ENCODE measurements at regions not wholly inside any gene's neighbourhood (a gene's known extent, or its start where the extent isn't known, plus 50 kb on each side); places are given as distances from the start of the nearest gene placed in this dataset.

DNA sequence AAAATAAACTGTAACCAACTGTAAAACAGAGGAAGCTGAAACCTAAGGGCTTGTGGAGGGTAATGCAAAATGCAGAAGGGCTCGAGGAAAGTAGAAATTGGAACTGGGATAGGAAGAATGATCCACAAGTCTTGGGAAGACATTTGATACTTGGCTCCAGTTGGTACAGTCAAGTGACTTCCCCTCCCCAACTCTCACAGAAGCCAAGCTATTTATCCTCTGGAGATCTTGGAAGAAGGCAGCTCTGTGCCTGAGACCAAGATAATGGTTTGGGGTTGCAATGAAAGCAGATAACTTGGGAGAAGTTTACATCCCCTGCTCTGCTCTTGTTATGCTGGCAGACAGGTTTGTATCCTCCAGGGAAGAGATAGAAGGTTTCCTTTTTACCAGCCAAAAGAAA is 198.9 kb upstream of the ZC3H12C start (continued):
- TF ChIP-seq, protein P1, sequence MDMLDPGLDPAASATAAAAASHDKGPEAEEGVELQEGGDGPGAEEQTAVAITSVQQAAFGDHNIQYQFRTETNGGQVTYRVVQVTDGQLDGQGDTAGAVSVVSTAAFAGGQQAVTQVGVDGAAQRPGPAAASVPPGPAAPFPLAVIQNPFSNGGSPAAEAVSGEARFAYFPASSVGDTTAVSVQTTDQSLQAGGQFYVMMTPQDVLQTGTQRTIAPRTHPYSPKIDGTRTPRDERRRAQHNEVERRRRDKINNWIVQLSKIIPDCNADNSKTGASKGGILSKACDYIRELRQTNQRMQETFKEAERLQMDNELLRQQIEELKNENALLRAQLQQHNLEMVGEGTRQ (IDR thresholded peaks at IDR 0.05; ENCODE audit: borderline replicate concordance, low read depth, low read length) = no peak
- no peak for TF ChIP-seq MTA3 (IDR thresholded peaks at IDR 0.05; ENCODE audit: borderline replicate concordance, low read length)
- no peak for TF ChIP-seq KDM1A (IDR thresholded peaks at IDR 0.05; ENCODE audit: borderline replicate concordance)

DNA sequence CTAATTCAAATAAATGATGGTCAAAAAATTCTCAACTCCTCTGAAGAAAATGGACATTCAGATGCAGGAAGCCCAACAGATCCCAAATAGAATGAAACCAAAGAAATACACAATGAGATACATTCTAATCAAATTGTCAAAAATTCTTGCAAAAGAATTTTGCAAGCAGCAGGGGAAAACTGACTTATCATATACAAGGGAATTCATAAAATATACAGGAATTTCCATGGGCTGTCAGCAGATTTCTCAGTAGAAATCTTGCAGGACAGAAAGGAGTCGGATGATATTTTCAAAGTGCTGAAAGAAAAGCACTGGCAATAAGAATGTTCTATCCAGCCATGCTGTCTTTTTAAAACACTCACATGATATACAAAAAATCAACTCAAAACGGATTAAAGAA is 194.6 kb upstream of the ZC3H12C start:
- no peaks in the 10 kb centered on the region; a peak in 1 of 4 replicates for H3K27me3 ChIP-seq (replicated peaks in 1 of 2; ENCODE audit: control insufficient read depth in 2 of 2, insufficient read depth in 2 of 2, low read length in 1 of 2)
- DNase-seq (ENCODE audit: low read depth, low spot score) = no peak
- ChIA-PET POLR2A (no interaction called here), CTCF (interaction anchor here (0.6 kb wide), 1 partner anchor 12 kb away, joined by 5 read pairs; no protein-coding TSS in a partner anchor), SMC1A (ENCODE audit: uncharacterized antibody, unreplicated experiment) (no interaction called here), RAD21 (ENCODE audit: unreplicated experiment) (no interaction called here)
- no peak for ATAC-seq
- WGBS (ENCODE audit: insufficient coverage, insufficient replicate concordance, low lambda C conversion rate, missing lambda C conversion rate) = 10% methylated on average over 2 of the region's 2 CpGs
- H3K4me1 ChIP-seq (ENCODE audit: control insufficient read depth, insufficient read depth, low read length) = no peaks in the 10 kb centered on the region
- peaks cover 1% of the 10 kb centered on the region; the same call in 2 of the 3 replicates for H3K9me3 ChIP-seq (replicated peaks; ENCODE audit: control insufficient read depth, insufficient read depth, low read length)
- intact Hi-C loops (cut with micrococcal nuclease; ENCODE audit: unreplicated experiment) (no loop called here), in situ Hi-C loops (cut with MboI) (no loop called here)
- FAIRE-seq = no peak
- H4K20me1 ChIP-seq (ENCODE audit: control insufficient read depth, insufficient read depth) = no peaks in the 10 kb centered on the region
- no TSS peak for BruUV-seq (replicated peaks)
- H3K36me3 ChIP-seq (ENCODE audit: control insufficient read depth in 2 of 2, insufficient read depth in 2 of 2, low read length in 1 of 2) = no peaks in the 10 kb centered on the region
- H2AFZ ChIP-seq (ENCODE audit: control insufficient read depth, low read depth, low read length) = no peak overlapping the region
- H3K79me2 ChIP-seq (ENCODE audit: control insufficient read depth, insufficient read depth, low read length) = no peaks in the 10 kb centered on the region
- H3K27ac ChIP-seq (ENCODE audit: control insufficient read depth, insufficient read depth) = no peak overlapping the region
- no peak overlapping the region for H3K9ac ChIP-seq (ENCODE audit: control insufficient read depth, insufficient read depth, low read length)
- no peak overlapping the region for H3K4me2 ChIP-seq (ENCODE audit: control insufficient read depth, insufficient read depth)
- no peak overlapping the region for H3K4me3 ChIP-seq
- TF ChIP-seq, protein P2, sequence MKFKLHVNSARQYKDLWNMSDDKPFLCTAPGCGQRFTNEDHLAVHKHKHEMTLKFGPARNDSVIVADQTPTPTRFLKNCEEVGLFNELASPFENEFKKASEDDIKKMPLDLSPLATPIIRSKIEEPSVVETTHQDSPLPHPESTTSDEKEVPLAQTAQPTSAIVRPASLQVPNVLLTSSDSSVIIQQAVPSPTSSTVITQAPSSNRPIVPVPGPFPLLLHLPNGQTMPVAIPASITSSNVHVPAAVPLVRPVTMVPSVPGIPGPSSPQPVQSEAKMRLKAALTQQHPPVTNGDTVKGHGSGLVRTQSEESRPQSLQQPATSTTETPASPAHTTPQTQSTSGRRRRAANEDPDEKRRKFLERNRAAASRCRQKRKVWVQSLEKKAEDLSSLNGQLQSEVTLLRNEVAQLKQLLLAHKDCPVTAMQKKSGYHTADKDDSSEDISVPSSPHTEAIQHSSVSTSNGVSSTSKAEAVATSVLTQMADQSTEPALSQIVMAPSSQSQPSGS (IDR thresholded peaks at IDR 0.05; ENCODE audit: low read length) = no peak
- no peak for TF ChIP-seq KDM1A (IDR thresholded peaks at IDR 0.05; ENCODE audit: borderline replicate concordance)
- TF ChIP-seq, protein P3, sequence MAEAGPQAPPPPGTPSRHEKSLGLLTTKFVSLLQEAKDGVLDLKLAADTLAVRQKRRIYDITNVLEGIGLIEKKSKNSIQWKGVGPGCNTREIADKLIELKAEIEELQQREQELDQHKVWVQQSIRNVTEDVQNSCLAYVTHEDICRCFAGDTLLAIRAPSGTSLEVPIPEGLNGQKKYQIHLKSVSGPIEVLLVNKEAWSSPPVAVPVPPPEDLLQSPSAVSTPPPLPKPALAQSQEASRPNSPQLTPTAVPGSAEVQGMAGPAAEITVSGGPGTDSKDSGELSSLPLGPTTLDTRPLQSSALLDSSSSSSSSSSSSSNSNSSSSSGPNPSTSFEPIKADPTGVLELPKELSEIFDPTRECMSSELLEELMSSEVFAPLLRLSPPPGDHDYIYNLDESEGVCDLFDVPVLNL (IDR thresholded peaks at IDR 0.05; ENCODE audit: low read depth, low read length) = no peak
- TF ChIP-seq RBBP5 (conservative IDR thresholded peaks at IDR 0.05) = no peak
- no peak for TF ChIP-seq CHD1 (IDR thresholded peaks at IDR 0.05; ENCODE audit: low read depth, low read length)
- no peak for TF ChIP-seq ZNF24 (IDR thresholded peaks at IDR 0.05)
- TF ChIP-seq SMC3 (IDR thresholded peaks at IDR 0.05; ENCODE audit: borderline replicate concordance, low read length) = no peak
- no peak for TF ChIP-seq JUNB (IDR thresholded peaks at IDR 0.05)
- TF ChIP-seq, protein P4, sequence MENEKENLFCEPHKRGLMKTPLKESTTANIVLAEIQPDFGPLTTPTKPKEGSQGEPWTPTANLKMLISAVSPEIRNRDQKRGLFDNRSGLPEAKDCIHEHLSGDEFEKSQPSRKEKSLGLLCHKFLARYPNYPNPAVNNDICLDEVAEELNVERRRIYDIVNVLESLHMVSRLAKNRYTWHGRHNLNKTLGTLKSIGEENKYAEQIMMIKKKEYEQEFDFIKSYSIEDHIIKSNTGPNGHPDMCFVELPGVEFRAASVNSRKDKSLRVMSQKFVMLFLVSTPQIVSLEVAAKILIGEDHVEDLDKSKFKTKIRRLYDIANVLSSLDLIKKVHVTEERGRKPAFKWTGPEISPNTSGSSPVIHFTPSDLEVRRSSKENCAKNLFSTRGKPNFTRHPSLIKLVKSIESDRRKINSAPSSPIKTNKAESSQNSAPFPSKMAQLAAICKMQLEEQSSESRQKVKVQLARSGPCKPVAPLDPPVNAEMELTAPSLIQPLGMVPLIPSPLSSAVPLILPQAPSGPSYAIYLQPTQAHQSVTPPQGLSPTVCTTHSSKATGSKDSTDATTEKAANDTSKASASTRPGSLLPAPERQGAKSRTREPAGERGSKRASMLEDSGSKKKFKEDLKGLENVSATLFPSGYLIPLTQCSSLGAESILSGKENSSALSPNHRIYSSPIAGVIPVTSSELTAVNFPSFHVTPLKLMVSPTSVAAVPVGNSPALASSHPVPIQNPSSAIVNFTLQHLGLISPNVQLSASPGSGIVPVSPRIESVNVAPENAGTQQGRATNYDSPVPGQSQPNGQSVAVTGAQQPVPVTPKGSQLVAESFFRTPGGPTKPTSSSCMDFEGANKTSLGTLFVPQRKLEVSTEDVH (IDR thresholded peaks at IDR 0.05; ENCODE audit: low read depth, partially characterized antibody) = no peak
- no peak for TF ChIP-seq RUNX3 (IDR thresholded peaks at IDR 0.05; ENCODE audit: low read length)
- TF ChIP-seq, protein P5, sequence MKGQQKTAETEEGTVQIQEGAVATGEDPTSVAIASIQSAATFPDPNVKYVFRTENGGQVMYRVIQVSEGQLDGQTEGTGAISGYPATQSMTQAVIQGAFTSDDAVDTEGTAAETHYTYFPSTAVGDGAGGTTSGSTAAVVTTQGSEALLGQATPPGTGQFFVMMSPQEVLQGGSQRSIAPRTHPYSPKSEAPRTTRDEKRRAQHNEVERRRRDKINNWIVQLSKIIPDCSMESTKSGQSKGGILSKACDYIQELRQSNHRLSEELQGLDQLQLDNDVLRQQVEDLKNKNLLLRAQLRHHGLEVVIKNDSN (IDR thresholded peaks at IDR 0.05; ENCODE audit: borderline replicate concordance, extremely low read length, insufficient read depth, low read depth, low read length) = no peak
- no peak for TF ChIP-seq RFX5 (IDR thresholded peaks at IDR 0.05; ENCODE audit: low read depth, low read length)
- TF ChIP-seq, protein P6, sequence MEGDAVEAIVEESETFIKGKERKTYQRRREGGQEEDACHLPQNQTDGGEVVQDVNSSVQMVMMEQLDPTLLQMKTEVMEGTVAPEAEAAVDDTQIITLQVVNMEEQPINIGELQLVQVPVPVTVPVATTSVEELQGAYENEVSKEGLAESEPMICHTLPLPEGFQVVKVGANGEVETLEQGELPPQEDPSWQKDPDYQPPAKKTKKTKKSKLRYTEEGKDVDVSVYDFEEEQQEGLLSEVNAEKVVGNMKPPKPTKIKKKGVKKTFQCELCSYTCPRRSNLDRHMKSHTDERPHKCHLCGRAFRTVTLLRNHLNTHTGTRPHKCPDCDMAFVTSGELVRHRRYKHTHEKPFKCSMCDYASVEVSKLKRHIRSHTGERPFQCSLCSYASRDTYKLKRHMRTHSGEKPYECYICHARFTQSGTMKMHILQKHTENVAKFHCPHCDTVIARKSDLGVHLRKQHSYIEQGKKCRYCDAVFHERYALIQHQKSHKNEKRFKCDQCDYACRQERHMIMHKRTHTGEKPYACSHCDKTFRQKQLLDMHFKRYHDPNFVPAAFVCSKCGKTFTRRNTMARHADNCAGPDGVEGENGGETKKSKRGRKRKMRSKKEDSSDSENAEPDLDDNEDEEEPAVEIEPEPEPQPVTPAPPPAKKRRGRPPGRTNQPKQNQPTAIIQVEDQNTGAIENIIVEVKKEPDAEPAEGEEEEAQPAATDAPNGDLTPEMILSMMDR (IDR thresholded peaks at IDR 0.05 in 2 of 3, conservative IDR thresholded peaks at IDR 0.05 in 1 of 3; ENCODE audit: control insufficient read depth in 2 of 3, extremely low read depth in 1 of 3, insufficient read depth in 1 of 3, low read depth in 3 of 3, low read length in 3 of 3) = no peak
